PFSK-1 (cell line): ENCODE measurements at regions not wholly inside any gene's neighbourhood (a gene's known extent, or its start where the extent isn't known, plus 50 kb on each side); places are given as distances from the start of the nearest gene placed in this dataset.

Source experiments
- FOXP2 ChIP-seq: optimal IDR thresholded peaks from 2 replicates; pipeline ENCODE3; 2011; ENCODE audit warnings: borderline replicate concordance, control low read depth, inconsistent platforms; ENCODE audit not compliant: insufficient read depth; ENCODE audit errors: extremely low read length, extremely low read depth
- POLR2AphosphoS5 ChIP-seq: IDR thresholded peaks from 2 replicates; pipeline ENCODE4 v1.6.1; 2012; ENCODE audit warnings: low read depth, mild to moderate bottlenecking, control low read depth, low read length, moderate library complexity
- SIN3A ChIP-seq: IDR thresholded peaks from 2 replicates; pipeline ENCODE4 v1.6.1; 2012; ENCODE audit warnings: mild to moderate bottlenecking, low read length, moderate library complexity, borderline replicate concordance; ENCODE audit not compliant: insufficient read depth
- TAF1 ChIP-seq: IDR thresholded peaks from 2 replicates; pipeline ENCODE4 v1.6.1; 2012; ENCODE audit warnings: low read length, control low read depth, borderline replicate concordance; ENCODE audit not compliant: insufficient read depth
- TF ChIP-seq, protein P1 (sequence below), 2 experiments: IDR thresholded peaks; 2 replicates each; pipeline versions ENCODE4 v1.6.1 to v1.8.0; 2011 to 2012; ENCODE audit warnings: low read depth in 2 of 2, low read length in 2 of 2, control low read depth in 1 of 2, inconsistent platforms in 1 of 2, mild to moderate bottlenecking in 1 of 2, moderate library complexity in 1 of 2; ENCODE audit not compliant: insufficient read depth in 1 of 2

DNA sequence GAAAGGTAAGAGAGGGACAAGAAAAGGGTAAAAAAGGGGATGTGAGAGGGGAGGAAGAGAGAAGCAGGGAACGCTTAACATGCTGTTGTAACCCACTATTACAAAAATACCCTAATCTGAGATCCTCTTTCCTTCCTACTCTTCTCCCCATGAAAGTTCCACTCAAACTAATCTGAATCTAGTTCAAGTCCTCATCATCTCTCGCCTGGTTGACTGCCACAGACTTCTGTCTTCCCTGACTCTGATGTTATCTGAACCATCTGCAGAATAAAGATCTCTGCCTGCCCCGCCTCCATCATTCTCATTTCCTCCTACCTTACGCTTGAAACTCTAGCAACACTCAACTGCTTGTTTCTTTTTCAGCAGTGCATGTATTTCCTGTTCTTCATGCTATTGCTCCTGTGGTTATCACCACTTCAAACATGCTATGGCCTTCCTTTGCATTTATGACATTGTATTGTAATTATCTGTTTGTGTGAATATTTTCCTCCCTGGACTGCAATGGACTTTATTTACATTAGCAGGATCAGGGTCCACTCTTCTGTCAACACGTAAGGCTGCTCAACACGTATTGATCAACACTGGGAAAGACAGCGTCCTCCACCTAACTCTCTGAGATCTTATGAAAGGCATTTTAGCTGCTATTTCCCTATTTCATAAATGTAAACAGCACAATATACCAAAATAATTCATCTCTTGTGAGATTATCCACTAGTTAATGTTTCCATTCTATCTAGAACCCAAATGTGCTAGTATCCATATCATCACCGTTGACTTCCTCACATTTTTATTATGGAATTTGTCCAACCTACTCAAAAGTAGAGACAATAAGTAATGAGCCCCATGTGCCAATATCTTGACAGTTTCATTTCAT lies 215.5 kb upstream of the USP25 start:
- no peak for TF ChIP-seq POLR2AphosphoS5
- TF ChIP-seq FOXP2, result no peak
- TF ChIP-seq SIN3A, result no peak
- TF ChIP-seq, protein P1, sequence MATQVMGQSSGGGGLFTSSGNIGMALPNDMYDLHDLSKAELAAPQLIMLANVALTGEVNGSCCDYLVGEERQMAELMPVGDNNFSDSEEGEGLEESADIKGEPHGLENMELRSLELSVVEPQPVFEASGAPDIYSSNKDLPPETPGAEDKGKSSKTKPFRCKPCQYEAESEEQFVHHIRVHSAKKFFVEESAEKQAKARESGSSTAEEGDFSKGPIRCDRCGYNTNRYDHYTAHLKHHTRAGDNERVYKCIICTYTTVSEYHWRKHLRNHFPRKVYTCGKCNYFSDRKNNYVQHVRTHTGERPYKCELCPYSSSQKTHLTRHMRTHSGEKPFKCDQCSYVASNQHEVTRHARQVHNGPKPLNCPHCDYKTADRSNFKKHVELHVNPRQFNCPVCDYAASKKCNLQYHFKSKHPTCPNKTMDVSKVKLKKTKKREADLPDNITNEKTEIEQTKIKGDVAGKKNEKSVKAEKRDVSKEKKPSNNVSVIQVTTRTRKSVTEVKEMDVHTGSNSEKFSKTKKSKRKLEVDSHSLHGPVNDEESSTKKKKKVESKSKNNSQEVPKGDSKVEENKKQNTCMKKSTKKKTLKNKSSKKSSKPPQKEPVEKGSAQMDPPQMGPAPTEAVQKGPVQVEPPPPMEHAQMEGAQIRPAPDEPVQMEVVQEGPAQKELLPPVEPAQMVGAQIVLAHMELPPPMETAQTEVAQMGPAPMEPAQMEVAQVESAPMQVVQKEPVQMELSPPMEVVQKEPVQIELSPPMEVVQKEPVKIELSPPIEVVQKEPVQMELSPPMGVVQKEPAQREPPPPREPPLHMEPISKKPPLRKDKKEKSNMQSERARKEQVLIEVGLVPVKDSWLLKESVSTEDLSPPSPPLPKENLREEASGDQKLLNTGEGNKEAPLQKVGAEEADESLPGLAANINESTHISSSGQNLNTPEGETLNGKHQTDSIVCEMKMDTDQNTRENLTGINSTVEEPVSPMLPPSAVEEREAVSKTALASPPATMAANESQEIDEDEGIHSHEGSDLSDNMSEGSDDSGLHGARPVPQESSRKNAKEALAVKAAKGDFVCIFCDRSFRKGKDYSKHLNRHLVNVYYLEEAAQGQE (IDR thresholded peaks at IDR 0.05; ENCODE audit: insufficient read depth in 1 of 2, low read depth in 2 of 2, low read length in 2 of 2), result no peak
- TF ChIP-seq TAF1, result no peak

DNA sequence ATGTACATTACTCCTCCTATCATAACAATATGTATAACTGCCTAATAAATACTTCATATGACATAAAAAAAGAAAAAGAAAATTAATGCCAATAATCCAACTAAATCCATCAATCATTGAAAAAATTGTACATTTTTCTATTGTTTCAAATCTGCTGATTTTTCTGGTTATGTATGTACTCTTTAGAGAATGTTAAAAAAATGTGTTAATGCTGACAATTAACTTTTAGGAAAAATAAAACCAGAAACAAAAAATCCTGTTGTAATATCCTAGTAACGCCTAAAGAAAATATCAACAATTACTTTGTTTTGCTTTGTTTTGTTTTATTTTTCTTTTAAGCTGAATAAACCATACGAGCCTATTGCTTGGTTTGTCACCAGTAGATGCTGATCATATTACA lies 213.9 kb upstream of the USP25 start:
- TF ChIP-seq, protein P1 (IDR thresholded peaks at IDR 0.05; ENCODE audit: insufficient read depth in 1 of 2, low read depth in 2 of 2, low read length in 2 of 2), result no peak
- TF ChIP-seq SIN3A (no peak), POLR2AphosphoS5 (no peak)

DNA sequence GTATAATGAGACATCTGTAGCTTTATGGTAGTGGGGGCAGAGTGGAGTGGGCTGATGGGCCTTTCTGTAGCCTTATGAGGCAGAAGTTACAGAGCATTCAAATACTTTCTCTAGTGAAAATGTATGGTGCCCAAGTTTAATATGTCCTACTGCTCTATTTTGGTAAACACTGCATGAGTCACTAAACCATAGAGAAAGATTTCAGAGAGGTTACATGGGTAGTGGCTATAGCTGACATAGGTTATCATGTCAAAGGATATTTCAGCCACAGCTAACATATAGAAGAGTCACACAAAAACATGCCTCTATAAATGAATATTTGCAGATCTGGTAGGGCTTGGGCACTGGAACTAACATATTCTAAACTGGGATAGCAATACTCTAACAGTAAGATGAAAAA lies 212.4 kb upstream of the USP25 start:
- TF ChIP-seq SIN3A (no peak), FOXP2 (no peak), TAF1 (no peak), POLR2AphosphoS5 (no peak)
- TF ChIP-seq, protein P1 (IDR thresholded peaks at IDR 0.05; ENCODE audit: insufficient read depth in 1 of 2, low read depth in 2 of 2, low read length in 2 of 2), result no peak

DNA sequence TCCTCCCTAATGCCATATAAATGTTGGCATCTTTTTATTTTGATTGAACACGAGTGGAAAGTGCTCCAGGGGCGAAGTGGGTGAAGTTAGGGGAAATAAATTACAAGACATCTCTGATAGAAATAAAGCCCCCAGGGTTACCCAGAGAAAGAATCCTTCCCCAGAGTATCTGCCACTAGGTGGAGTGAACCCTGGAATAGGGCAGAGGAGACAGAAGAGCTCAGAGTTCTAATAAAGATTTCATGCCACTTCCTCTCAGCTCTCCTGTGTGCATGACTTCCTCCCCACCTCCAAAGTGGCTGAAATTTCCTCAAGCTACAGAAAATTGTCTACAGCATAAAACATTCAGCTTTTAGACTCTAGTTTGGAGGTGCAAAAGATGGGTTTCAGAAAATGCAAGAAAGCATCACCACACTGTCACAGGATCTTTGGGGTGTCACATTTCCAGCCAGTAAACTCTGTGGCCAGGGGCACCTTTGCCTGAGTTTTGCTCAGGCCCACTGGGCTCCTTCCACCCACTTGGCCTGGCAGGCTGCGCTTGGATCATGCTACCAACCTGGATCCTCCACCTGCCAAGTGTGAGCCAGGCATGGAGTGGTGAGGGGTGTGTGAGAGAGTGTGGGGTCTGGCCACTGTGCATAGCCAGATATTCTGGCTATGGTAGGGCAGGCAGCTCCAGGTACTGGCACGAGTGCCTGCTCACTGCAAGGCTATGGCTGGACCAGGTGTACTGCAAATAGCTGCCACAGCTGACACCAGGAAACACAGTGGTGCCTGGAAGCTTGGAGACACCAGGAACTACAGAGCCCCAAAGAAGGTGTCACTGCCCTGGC lies 208.8 kb upstream of the USP25 start:
- TF ChIP-seq POLR2AphosphoS5 (no peak), SIN3A (no peak), FOXP2 (no peak), TAF1 (no peak)
- TF ChIP-seq, protein P1 (IDR thresholded peaks at IDR 0.05; ENCODE audit: insufficient read depth in 1 of 2, low read depth in 2 of 2, low read length in 2 of 2), result no peak
